Astrocyte (in vitro differentiated cells and primary cell): ENCODE measurements at regions not wholly inside any gene's neighbourhood (a gene's known extent, or its start where the extent isn't known, plus 50 kb on each side); places are given as distances from the start of the nearest gene placed in this dataset.

Experiments
- EZH2 ChIP-seq: IDR thresholded peaks from 2 replicates; pipeline ENCODE4 v1.6.1; 2012; ENCODE audit warnings: mild to moderate bottlenecking, low read length, inconsistent platforms; ENCODE audit not compliant: insufficient read depth
- TF ChIP-seq, protein P1 (sequence below): IDR thresholded peaks from 2 replicates; pipeline ENCODE4 v1.5.1; 2011; ENCODE audit warnings: low read depth, mild to moderate bottlenecking, inconsistent platforms, low read length, moderate library complexity; ENCODE audit not compliant: insufficient read depth

GRCh38 chr18:65016631-65017371 is 734.0 kb upstream of the CDH7 start:
- TF ChIP-seq, protein P1, sequence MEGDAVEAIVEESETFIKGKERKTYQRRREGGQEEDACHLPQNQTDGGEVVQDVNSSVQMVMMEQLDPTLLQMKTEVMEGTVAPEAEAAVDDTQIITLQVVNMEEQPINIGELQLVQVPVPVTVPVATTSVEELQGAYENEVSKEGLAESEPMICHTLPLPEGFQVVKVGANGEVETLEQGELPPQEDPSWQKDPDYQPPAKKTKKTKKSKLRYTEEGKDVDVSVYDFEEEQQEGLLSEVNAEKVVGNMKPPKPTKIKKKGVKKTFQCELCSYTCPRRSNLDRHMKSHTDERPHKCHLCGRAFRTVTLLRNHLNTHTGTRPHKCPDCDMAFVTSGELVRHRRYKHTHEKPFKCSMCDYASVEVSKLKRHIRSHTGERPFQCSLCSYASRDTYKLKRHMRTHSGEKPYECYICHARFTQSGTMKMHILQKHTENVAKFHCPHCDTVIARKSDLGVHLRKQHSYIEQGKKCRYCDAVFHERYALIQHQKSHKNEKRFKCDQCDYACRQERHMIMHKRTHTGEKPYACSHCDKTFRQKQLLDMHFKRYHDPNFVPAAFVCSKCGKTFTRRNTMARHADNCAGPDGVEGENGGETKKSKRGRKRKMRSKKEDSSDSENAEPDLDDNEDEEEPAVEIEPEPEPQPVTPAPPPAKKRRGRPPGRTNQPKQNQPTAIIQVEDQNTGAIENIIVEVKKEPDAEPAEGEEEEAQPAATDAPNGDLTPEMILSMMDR, result no peak
- no peak for TF ChIP-seq EZH2
